ENCODE measurements at regions not wholly inside any gene's neighbourhood (a gene's known extent, or its start where the extent isn't known, plus 50 kb on each side); places are given as distances from the start of the nearest gene placed in this dataset.

DNA sequence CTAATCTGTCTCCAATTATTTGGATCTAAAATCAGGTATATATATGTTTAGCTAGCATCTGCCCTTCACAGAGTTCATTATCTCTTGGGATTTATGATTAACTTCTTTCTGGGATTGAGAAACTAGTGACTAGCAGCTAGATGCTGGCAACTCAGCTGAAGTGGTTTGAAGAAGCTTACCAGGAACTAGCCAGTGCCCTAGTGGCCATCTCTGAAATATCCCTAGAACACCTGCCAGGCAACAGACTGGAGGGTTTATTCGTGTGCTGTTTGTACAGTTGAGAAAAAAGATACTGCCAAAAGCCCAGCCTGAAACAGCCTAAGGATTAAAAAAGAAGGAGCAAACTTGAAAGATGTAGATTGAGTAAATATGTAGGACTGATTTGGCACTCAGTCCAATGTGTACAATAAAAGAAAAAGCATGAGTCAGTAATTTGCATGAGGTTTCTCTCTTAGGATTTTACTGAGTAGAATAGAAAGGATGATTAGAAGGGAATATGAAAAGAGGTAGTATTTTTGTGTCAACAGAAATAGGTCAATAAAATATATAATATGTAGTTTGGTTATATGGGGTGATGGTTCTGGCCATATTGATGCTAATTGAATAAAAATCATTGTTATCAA lies 1144.6 kb upstream of the ADGRL2 start:
- TF ChIP-seq ZNF274 (IDR thresholded peaks at IDR 0.05; ENCODE audit: low read depth, low read length) (no peak), YY1 (IDR thresholded peaks at IDR 0.05; ENCODE audit: insufficient read depth, insufficient read length) (no peak)
